CD4-positive, alpha-beta T cell (primary cell): ENCODE measurements at regions not wholly inside any gene's neighbourhood (a gene's known extent, or its start where the extent isn't known, plus 50 kb on each side); places are given as distances from the start of the nearest gene placed in this dataset.
"Not testable (repeated sequence)": the region's sequence is repeated elsewhere in the genome, so short reads cannot be mapped to it uniquely, and the experiment has no call there.

Experiments
- ATAC-seq: fragments of 200-7000 bp; cut with Tn5 transposase; one replicate; pipeline ENCODE4 v1.10.0; 2022; ENCODE audit warnings: mild to moderate bottlenecking; ENCODE audit not compliant: poor library complexity
- CTCF ChIA-PET: fragments of 350-600 bp; sonication (Branson Sonifier 250); formaldehyde crosslinking; loops from one replicate; lab custom pipeline; 2021; ENCODE audit warnings: antibody characterized with exemption, inconsistent platforms; lab: Charles Lee
- POLR2A ChIA-PET: fragments of 350-600 bp; sonication (Branson Sonifier 250); formaldehyde crosslinking; loops from one replicate; lab custom pipeline; 2021; ENCODE audit warnings: antibody characterized with exemption, inconsistent platforms; lab: Charles Lee
- DNase-seq, 14 experiments: peaks; one replicate each; pipeline ENCODE4 v3.0.0-alpha.2; 2013 to 2020; ENCODE audit warnings: mixed read lengths in 2 of 14
- H3K27ac ChIP-seq, 2 donors: one replicate each; pipeline versions ENCODE4 v1.5.1 to v1.7.0; 2013; ENCODE audit warnings: low read length in 2 of 2, low read depth in 1 of 2, mild to moderate bottlenecking in 1 of 2
- H3K27me3 ChIP-seq, 2 experiments: 1 replicate in 1 of 2; 2 replicates in 1 of 2; pipeline versions ENCODE4 v1.6.1 to v1.7.0; 2013; ENCODE audit warnings: low read length in 2 of 2, control low read depth in 1 of 2, mild to moderate bottlenecking in 1 of 2, moderate library complexity in 1 of 2; ENCODE audit not compliant: insufficient read depth in 2 of 2, control insufficient read depth in 1 of 2
- H3K36me3 ChIP-seq: one replicate; pipeline ENCODE4 v1.6.1; 2013; ENCODE audit warnings: low read length, control low read depth; ENCODE audit not compliant: insufficient read depth
- H3K4me1 ChIP-seq: one replicate; pipeline ENCODE4 v1.6.1; 2013; ENCODE audit warnings: low read length, control low read depth; ENCODE audit not compliant: insufficient read depth
- H3K4me3 ChIP-seq: one replicate; pipeline ENCODE4 v1.5.1; 2013; ENCODE audit warnings: mild to moderate bottlenecking, low read length, moderate library complexity
- H3K9me3 ChIP-seq, 2 experiments: 1 replicate in 1 of 2; 2 replicates in 1 of 2; pipeline versions ENCODE4 v1.6.1 to v1.7.0; 2013; ENCODE audit warnings: low read length in 2 of 2, mild to moderate bottlenecking in 2 of 2, control low read depth in 1 of 2, moderate library complexity in 1 of 2; ENCODE audit not compliant: control insufficient read depth in 1 of 2, insufficient read depth in 1 of 2
- H3K27ac Mint-ChIP-seq: one replicate; pipeline ENCODE4 v1.8.0; 2020; ENCODE audit warnings: mixed read lengths
- H3K27me3 Mint-ChIP-seq: one replicate; pipeline ENCODE4 v1.8.0; 2021; ENCODE audit warnings: mixed read lengths
- H3K36me3 Mint-ChIP-seq: one replicate; pipeline ENCODE4 v1.8.0; 2021; ENCODE audit warnings: low read depth, mixed read lengths
- H3K4me1 Mint-ChIP-seq: one replicate; pipeline ENCODE4 v1.8.0; 2021; ENCODE audit warnings: low read depth, mixed read lengths
- H3K4me3 Mint-ChIP-seq: one replicate; pipeline ENCODE4 v1.8.0; 2020; ENCODE audit warnings: mild to moderate bottlenecking, mixed read lengths
- H3K9me3 Mint-ChIP-seq: one replicate; pipeline ENCODE4 v1.8.0; 2020; ENCODE audit warnings: mixed read lengths
- intact Hi-C, 2 experiments: fragments of 100-400 bp; cut with DNase I in 1 of 2; cut with micrococcal nuclease in 1 of 2; formaldehyde crosslinking; loops; one replicate each; pipeline versions ENCODE4 v1.15.1 to v1.9.0; 2023 to 2025; cut with DNase I, micrococcal nuclease
- TF ChIP-seq, protein P1 (sequence below): fragments of 200-600 bp; IDR thresholded peaks from one replicate; pipeline ENCODE4 v1.8.0; 2022; ENCODE audit warnings: antibody characterized with exemption, mild to moderate bottlenecking

GRCh38 chr6:4336778-4337442, 201.5 kb upstream of the ECI2 start:
- DNase-seq: no peak
- ChIA-PET CTCF (no interaction called here), POLR2A (no interaction called here)
- Mint-ChIP-seq H3K27ac (no peak overlapping the region), H3K4me3 (no peak overlapping the region), H3K27me3 (peaks cover 18% of the 10 kb centered on the region), H3K9me3 (no peaks in the 10 kb centered on the region), H3K36me3 (no peaks in the 10 kb centered on the region), H3K4me1 (no peaks in the 10 kb centered on the region)
- H3K27ac ChIP-seq: no peak overlapping the region
- no peaks in the 10 kb centered on the region for H3K27me3 ChIP-seq
- TF ChIP-seq, protein P1, sequence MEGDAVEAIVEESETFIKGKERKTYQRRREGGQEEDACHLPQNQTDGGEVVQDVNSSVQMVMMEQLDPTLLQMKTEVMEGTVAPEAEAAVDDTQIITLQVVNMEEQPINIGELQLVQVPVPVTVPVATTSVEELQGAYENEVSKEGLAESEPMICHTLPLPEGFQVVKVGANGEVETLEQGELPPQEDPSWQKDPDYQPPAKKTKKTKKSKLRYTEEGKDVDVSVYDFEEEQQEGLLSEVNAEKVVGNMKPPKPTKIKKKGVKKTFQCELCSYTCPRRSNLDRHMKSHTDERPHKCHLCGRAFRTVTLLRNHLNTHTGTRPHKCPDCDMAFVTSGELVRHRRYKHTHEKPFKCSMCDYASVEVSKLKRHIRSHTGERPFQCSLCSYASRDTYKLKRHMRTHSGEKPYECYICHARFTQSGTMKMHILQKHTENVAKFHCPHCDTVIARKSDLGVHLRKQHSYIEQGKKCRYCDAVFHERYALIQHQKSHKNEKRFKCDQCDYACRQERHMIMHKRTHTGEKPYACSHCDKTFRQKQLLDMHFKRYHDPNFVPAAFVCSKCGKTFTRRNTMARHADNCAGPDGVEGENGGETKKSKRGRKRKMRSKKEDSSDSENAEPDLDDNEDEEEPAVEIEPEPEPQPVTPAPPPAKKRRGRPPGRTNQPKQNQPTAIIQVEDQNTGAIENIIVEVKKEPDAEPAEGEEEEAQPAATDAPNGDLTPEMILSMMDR: no peak
- H3K36me3 ChIP-seq: no peaks in the 10 kb centered on the region
- ATAC-seq: no peak
- H3K9me3 ChIP-seq: no peaks in the 10 kb centered on the region
- no peaks in the 10 kb centered on the region for H3K4me1 ChIP-seq
- intact Hi-C loops: no loop called here
- no peak overlapping the region for H3K4me3 ChIP-seq

DNA sequence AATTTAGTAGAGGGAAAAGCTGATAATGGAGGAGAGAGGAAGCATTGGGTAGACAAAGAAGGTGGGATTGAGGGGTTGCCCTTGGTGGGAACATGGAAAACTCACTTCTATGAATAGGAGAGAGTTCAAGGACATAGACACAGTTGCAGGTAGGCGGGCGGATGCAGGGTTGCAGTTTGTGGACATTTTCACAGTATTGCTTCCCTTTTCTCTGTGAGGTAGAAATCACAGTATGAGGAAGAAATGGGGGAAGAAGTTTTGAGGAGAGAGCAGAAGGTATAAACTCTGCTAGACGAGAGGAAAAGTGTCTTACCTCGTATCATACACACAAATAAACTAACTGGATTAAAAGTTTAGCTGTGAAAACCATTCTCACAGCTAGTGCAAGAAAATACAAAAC, 200.7 kb upstream of the ECI2 start:
- Mint-ChIP-seq H3K27ac (no peak overlapping the region), H3K4me1 (no peaks in the 10 kb centered on the region), H3K9me3 (no peaks in the 10 kb centered on the region), H3K27me3 (peaks cover 17% of the 10 kb centered on the region), H3K36me3 (no peaks in the 10 kb centered on the region), H3K4me3 (no peak overlapping the region)
- Histone ChIP-seq H3K4me3 (no peak overlapping the region), H3K36me3 (no peaks in the 10 kb centered on the region), H3K27me3 (no peaks in the 10 kb centered on the region), H3K27ac (no peak overlapping the region), H3K9me3 (no peaks in the 10 kb centered on the region), H3K4me1 (no peaks in the 10 kb centered on the region)
- intact Hi-C loops: no loop called here
- ChIA-PET POLR2A (no interaction called here), CTCF (no interaction called here)
- TF ChIP-seq, protein P1: no peak
- DNase-seq: no peak
- ATAC-seq: no peak

GRCh38 chr6:4334158-4334740, 198.9 kb upstream of the ECI2 start:
- H3K9me3 ChIP-seq, H3K4me1 ChIP-seq, H3K27ac Mint-ChIP-seq, H3K4me3 ChIP-seq, H3K36me3 ChIP-seq, DNase-seq, H3K9me3 Mint-ChIP-seq, H3K4me1 Mint-ChIP-seq, H3K27me3 ChIP-seq, POLR2A ChIA-PET, intact Hi-C loops, H3K36me3 Mint-ChIP-seq, CTCF ChIA-PET, ATAC-seq, H3K4me3 Mint-ChIP-seq, H3K27ac ChIP-seq: not testable (repeated sequence)
- H3K27me3 Mint-ChIP-seq: peaks cover 12% of the 10 kb centered on the region

DNA sequence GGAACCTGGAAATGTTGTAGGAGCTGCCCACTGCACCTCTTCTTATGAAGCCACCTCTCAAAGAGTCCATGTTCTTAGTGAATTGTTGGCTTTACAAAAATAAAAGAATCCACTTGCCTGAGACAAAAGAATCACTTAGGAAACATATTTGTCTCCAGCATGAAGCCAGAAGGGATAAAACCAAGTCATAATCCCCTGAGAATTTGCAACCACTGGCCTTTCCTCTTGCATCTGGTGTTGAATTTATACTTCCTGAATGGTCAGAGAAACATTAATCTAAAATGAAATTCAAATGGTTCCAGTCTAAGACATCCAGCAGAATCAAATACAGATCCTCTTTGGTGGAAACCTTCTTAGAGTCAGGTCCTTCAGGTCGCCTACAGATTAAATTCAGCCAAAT, 192.5 kb upstream of the ECI2 start:
- Mint-ChIP-seq H3K4me1 (no peaks in the 10 kb centered on the region), H3K27me3 (peaks cover 11% of the 10 kb centered on the region), H3K27ac (no peak overlapping the region), H3K9me3 (no peaks in the 10 kb centered on the region), H3K36me3 (no peaks in the 10 kb centered on the region), H3K4me3 (no peak overlapping the region)
- DNase-seq: no peak
- ChIA-PET POLR2A (no interaction called here), CTCF (no interaction called here)
- Histone ChIP-seq H3K4me1 (no peaks in the 10 kb centered on the region), H3K27me3 (no peaks in the 10 kb centered on the region), H3K27ac (no peak overlapping the region), H3K4me3 (no peak overlapping the region), H3K9me3 (no peaks in the 10 kb centered on the region), H3K36me3 (no peaks in the 10 kb centered on the region)
- intact Hi-C loops: no loop called here
- ATAC-seq: no peak
- TF ChIP-seq, protein P1: no peak
